ENCODE measurements at regions not wholly inside any gene's neighbourhood (a gene's known extent, or its start where the extent isn't known, plus 50 kb on each side); places are given as distances from the start of the nearest gene placed in this dataset. TPM values are rescaled to one million over a fixed set of nuclear protein-coding genes. Genes with fewer than 3 reads are reported as not detected.

Small RNAs in the stretch of these regions (microRNA-seq; reads per million reads assigned to microRNA genes)
- not detected for gene MIR3144 (ENCODE audit: borderline replicate concordance)

Small RNAs in the stretch of these regions (small RNA-seq; reads per million reads assigned to genes)
- gene COX6A1P3 = not detected
- gene MIR3144 = not detected
- gene RNA5SP215 = 8.2 reads per million, percentile 94 among the genes with 10 or more reads in this experiment
- not detected for gene RNU6-214P
